ENCODE measurements at regions not wholly inside any gene's neighbourhood (a gene's known extent, or its start where the extent isn't known, plus 50 kb on each side); places are given as distances from the start of the nearest gene placed in this dataset.
"Not testable (repeated sequence)": the region's sequence is repeated elsewhere in the genome, so short reads cannot be mapped to it uniquely, and the experiment has no call there.

DNA sequence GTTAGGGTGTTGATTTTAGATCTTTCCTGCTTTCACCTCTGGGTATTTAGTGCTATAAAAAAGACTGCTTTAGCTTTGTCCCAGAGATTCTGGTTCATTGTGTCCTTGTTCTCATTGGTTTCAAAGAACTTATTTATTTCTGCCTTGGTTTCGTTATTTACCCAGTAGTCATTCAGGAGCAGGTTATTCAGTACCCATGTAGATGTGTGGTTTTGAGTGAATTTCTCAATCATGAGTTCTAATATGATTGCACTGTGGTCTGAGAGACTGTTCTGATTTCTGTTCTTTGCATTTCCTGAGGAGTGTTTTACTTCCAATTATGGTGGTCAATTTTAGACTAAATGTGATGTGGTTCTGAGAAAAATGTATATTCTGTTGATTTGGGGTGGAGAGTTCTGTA, 167.1 kb upstream of the KYNU start:
- no peak for ATAC-seq

DNA sequence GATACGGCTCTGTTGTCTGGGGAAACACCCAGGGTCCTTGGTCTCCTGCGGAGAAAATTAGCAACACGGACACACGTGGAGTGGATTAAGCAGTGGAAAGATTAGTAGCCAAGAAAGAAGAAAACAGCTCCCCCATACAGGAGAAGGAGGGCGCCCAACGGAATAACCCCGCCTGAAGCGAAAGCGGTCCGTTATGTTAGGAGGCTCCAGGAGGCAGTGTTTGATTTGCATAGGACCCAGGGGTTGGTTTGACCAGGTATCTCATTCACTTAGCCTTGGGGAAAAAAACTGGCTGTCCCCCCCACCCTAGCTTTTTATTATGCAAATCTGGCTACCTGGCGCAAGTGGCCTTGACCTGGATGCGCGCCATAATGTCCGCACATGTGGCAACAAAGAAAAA, 170.1 kb upstream of the KYNU start:
- no peak for ATAC-seq

DNA sequence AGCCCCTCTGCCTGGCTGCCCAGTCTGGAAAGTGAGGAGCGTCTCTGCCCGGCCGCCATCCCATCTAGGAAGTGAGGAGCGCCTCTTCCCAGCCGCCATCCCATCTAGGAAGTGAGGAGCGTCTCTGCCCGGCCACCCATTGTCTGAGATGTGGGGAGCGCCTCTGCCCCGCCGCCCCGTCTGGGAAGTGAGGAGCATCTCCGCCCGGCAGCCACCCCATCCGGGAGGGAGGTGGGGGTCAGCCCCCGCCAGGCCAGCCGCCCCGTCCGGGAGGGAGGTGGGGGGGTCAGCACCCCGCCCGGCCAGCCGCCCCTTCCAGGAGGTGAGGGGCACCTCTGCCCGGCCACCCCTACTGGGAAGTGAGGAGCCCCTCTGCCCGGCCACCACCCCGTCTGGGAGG, 175.1 kb upstream of the KYNU start:
- ATAC-seq: not testable (repeated sequence)

DNA sequence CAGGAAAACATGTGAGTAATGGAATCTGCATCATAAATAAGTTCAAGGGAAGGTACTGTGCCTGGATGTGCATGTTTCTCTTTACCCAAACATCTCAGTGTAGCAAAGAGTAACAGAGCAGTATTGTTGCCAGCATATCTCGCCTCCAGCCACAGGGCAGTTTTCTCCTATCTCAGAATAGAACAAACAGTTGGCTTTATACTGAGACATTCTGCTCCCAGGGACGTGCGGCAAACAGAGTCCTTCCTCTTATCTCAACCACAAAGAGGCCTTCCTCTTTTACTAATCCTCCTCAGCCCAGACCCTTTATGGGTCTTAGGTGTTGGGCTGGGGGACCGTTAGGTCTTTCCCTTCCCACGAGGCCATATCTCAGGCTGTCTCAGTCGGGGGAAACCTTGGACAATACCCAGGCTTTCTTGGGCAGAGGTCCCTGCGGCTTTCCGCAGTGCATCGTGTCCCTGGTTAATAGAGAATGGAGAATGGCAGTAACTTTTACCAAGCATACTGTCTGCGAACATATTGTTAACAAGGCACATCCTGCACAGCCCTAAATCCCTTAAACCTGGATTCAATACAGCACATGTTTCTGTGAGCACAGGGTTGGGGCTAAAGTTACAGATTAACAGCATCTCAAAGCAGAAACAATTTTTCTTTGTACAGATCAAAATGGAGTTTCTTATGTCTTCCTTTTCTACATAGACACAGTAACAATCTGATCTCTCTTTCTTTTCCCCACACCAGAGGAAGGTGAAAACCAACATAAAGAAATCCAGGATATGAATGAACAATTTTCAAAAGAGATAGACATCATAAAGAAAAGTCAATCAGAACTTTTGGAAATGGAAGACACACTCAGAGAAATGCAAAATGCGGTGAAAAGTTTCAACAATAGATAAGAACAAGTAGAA, 181.9 kb upstream of the KYNU start:
- not testable (repeated sequence) for ATAC-seq

DNA sequence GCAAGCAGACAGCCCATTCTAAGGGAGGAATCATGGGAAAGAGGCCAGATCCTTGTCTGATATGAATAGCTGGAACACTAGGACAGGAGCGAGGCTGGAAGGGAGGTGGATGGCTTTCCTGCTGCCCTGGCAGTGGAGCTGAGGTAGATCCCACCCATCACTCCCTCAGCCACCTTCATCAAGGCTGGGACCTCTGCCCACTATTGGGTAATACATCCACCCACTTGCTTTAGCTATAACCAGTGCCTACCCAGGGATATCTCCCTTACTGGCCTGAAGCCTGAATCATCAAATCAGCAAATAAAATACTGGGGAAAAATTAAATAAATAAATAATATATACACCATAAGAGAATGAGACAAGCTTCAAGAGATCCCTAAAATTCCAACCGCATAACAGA, 183.2 kb upstream of the KYNU start:
- no peak for ATAC-seq

DNA sequence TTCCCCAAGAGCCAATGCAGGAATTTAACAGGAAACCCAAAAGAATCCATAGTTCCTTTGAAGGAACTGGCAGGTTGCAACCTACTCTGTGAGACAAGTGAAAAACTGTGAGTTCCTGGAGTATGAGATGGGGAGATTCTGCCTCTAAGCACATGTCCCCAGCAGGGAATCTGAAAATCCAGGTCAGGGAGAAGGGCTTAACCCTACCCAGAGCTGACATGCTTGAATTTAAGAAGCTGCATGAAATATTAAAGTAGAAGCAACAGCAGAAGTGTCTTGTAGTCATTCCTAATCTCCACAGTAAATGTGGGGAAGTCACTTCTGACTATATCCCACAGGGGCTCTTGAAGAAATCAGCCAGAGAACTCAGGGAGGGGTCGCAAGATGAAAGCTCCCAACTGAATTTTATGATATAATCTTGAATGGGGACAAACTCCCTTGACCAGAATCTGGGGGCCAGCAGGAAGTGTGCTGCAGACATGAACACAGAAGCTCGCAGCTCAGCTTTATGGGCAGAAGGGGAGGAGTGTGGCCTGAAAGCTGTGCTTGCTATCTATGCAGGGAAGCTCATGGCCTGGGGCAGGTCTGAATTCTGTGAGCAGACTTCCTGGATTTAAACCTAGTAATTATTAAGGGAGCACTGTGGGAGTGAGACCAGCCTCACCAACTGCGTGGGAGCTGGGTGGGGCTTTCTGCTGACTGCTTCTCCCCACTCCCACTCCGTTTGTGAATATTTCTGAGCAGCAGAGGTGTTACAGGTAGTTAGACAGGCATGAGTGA, 184.1 kb upstream of the KYNU start:
- no peak for ATAC-seq

DNA sequence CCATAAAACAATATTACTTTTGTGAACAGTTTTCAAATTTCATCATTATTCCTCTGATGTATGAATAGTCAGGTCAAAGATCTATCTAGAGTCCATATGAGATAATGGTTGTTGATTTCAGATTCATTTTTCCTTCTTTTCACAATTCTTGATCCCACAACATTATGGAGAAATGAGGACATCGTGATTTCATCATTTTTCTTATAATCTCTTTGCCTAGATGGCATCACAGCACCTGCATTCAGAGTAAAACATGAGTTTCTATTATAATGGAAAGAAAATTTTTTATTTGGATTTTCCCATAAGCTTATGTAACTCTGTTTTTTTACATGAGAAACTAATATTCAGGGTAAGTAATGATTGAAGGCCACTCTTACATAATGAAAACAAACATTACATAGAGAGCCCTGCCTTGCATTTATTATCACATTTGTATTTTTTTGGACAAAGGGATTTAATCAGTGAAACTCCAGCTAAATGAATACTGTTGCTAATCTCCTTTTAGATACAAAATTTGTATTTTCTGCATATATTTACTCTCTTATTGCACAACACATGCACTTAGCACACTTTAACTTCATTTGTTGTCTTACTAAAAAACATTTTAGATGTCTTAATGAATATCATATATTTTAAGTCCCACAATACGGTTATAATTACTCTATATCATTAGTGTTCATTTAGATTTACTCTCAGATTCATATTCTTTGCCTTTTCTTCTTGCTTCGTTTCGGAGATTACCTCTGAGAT, 188.4 kb upstream of the KYNU start:
- no peak for ATAC-seq

DNA sequence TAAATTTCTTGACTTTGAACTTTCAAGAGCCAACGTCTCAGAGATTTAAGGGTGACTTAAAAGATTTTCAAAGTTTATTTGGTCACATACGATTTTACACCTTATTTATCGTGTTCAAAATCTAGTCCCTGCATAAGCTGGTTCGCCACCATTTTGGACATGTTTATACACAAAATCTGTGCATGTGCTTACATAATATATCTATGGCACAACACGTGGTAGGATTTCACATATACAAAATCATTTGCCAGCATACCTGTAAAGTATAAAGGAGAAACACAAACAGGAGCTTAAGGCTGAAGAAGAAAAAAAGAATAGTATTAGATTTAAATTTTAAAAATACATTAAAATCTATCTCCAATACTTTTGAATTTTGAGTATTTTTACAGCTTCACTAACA, 190.0 kb upstream of the KYNU start:
- no peak for ATAC-seq

DNA sequence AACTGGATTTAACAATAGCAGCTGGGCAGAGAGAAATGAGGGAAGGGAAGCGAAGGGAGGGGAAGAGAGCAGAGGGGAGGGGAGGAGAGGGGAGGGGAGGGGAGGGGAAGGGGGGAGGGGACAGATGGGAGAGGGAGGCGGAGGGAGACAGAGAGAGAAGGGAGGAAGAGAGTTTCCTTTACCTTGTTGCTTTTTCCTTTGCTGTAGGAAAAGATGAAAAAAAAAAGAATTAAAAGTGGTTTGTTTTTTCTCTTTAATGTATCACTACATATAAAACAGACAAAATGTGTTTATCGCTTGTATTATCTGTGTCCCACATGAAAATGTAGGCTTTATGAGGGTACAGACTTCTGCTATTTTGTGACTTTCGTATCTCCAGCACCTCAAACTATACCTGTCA, 190.4 kb upstream of the KYNU start:
- no peak for ATAC-seq

DNA sequence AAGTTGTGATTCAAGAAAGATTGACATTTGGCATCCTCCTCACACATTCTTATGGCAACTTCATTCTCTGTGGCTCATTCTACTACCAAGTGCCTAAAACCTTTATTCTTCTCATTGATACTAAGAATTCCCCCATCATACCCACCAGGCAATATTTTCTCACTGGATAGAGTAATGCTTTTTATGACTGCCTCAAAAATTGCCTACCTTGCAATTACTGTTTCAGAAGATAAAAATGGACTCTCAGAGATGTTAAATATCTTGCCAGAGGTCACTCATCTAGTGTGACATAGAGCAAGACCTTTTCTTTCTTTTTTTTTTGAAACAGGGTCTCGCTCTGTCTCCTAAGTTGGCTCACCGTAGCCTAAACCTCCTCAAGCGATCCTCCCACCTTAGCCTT, 192.8 kb upstream of the KYNU start:
- no peak for ATAC-seq

DNA sequence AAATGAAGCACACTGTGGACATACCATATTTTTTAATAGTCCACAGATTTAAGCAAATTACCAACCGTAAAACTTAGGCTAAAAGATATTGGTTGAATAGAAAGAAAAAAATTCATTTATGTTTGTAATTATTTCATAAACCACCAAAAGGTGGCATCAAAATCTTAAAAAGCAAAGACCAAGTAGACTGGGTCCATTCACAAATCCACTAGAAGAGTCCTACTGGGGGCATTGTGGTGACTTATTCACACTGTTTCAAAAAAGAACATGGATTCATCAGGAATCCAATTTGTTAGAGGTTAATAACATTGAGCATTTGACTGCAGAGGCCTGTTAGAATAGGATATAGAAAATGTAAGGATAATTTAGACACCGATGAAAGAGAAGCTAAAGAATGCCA, 194.9 kb upstream of the KYNU start:
- ATAC-seq: no peak

DNA sequence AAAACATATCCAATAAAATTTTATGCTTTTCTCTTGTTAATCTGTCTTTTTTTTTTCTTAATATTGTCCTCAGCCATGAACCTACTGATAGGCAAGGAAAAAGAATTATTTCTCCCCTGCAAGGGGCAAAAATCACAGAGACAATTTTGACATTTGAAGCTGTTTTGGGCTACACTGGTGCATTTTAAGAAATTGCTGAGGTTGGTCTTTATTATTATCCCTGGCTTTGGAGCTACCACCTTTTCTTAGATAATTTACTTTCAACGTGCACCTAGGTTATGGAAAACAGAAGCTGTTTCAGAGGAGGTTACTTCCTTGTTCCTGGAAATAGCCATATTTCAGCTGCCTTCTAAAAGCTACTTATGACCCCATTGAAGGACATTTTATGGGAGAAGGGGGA, 195.5 kb upstream of the KYNU start:
- no peak for ATAC-seq

DNA sequence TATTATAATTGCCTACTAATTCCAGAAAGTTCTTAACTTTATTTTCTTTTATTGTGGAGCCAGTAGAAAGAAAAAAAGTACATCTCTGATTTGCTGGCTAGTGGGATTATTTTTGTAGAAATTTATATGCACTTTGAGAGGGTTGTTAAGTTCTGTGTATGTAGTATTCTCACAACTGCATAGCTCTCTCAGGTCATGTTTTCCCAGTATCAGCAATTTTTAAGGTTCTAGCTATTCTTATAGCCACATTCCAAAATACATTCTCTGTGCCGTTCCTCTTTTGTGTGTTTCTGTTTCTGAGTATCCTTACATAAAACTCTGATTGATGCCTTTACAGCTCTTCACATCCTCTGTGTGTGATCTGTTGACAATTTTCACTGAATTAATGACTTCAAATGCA, 199.3 kb upstream of the KYNU start:
- ATAC-seq: no peak

DNA sequence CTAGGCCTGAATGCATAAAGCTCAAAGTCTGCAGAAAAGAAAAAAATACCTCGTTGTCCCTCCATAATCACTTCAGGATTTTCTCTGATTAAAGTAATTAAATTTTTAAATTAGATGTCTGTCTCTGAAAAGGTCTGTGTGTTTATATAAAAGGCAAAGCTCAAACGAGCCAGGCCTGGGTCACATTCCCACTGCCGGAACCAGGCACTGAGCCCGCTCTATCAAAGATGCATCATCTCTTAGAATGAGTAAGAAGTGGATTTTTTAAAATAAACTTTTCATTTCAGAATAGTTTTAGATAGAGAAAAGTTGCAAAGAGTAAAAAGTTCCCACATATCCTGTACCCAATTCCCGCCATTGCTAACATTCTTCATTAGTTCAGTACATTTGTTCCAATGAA, 202.1 kb upstream of the KYNU start:
- ATAC-seq: no peak

DNA sequence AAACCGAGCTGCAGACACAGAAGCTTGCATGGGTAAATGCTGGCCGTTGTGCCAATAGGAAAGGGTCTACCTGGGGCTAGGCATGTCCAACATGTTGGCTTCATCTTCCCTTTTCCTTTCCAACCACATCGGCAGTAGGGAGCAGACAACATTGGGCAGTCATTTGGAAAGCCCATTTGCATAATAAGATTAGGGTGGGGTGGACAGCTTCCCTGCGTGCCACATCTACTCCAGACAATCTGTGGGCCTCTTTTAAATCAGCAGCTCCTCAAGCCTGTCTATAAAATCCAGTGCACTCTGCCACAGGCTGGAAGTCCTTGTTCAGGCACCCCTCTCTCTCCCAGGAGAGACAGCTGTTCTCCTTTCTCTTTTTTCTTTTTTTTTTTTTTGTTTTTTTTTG, 203.6 kb upstream of the KYNU start:
- ATAC-seq: no peak

DNA sequence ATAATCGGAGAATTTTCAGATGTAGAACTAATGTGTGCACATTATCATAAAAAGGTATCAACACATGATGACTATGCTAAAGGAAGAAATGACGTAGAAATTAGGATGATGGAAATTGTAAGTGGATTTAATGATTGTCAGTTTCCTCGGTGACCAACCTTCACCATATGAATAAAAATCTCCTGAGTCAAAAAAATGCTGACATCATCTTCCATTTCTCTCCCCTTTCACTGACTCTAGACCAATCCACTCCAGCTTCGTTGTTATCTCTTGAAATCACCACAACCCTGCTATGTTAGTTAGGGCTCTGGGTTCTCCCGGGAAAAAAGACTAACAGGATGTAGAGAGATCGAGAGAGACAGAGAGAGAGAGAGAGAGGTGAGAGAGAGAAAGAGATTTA, 204.8 kb upstream of the KYNU start:
- no peak for ATAC-seq

DNA sequence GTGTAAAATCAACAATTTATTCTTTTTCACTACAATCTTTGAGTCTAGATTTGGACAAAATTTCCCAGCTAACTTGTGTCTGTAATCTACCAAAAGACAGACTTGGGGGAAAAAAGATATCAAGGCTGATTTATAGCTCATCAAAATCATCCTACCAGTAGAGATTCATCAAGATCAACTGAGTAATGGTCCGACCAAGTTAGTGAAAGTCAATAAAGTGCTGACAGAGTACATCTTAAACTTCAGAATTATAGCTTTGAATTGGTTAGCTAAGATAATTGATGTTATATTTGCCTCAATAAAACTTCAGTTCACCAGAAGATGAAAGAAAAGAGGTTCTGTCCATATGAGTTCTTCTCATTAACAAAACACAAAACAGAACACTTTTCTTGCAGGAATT, 207.1 kb upstream of the KYNU start:
- ATAC-seq: no peak

DNA sequence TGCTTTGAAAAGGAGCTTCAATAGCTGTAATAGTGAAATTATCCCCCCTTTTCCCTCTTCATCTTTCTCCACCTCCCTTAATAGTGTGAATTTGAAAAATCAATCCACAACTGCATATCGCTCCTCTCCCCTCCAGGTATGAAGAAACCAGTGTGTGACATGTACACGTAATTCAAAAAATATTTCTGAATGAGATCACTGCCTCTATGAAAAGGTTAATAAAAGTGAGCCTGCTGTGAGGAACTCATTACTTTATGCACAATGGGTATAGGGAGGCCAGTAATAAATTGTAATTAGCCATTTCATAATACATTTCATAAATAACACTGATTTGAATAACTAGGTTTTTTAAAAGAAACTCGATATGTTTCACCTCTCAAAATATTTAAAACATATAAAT, 209.0 kb upstream of the KYNU start:
- no peak for ATAC-seq

DNA sequence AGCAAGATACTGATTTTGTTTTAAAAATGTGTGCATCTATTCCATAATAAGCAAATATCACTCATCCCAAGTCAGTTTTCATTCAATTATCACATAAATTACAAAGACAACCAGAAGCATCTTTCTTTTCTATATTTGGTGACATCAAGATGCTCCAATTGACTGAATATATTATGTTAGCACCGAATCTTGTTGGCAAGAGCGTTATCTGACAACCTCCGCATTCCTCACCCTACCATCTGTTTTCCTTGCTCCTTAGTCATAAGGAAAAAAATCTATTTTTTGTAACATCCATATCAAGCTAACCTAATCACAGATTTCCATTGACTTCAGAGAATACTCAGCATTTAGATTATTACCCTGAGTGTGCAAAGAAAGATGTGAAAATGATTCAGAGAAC, 212.2 kb upstream of the KYNU start:
- ATAC-seq: no peak

DNA sequence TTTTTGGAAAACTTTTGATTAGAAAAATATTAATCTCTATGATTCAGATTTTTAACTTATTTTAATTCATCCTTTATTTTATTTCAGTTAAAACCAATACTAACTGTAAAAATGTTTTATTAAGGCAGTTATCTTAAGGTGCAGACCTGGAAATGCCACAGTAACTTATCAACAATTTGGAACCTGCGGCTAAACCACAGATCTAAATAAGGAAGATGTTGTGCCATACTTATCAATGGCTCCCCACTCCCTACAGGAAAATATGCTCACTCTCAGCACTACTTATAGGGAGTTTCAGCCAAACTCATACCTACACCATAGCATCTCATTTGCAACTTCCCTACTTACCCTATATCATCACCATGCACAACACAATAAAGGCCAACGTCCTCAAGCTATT, 226.9 kb upstream of the KYNU start:
- ATAC-seq: no peak

DNA sequence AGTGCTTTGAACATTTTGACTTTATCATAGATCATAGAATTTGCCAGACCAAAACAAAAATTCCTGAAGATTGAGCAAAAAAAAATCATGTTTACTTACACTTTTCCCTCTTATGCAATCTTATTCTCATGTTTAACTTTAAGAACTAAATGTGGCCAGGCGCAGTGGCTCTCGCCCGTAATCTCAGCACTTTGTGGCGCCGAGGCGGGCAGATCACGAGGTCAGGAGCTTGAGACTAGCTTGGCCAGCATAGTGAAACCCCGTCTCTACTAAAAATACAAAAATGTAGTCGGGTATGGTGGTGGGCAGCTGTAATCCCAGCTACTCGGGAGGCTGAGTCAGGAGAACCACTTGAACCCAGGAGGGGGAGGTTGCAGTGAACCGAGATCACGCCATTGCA, 227.9 kb upstream of the KYNU start:
- ATAC-seq: no peak

DNA sequence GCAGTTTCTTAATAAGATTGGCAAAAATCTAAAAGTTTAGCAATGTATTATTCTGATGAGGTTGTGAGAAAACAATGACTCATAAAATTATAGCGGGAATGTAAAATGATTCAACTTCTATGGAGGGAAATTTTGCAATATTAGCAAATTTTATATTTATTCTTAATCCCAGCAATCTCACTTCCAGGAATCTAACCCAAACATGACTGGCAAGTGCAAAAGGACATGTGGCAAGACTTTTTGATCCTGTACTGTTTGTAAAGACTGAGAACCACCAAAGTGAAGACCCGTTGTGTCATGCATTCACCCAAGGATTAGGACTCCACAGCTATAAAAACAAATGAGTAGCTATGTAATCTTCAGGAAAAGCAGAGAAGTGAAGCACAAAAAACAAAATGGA, 234.8 kb upstream of the KYNU start:
- no peak for ATAC-seq

DNA sequence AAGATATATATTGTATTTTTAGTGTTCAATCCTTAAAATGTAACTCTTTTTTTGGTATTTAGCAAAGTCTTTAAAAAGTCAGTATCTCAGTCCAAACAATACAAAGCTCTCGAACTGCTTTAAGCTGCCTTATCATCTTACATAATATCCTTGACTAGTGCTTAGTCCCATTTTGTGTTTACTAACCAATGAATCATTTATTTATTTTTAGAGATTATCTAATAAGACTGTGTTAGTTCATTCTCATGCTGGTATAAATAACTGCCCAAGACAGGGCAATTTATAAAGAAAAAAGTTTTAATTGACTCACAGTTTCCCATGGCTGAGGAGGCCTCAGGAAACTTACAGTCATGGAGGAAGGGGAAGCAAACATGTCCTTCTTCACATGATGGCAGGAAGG, 248.3 kb upstream of the KYNU start:
- no peak for ATAC-seq

DNA sequence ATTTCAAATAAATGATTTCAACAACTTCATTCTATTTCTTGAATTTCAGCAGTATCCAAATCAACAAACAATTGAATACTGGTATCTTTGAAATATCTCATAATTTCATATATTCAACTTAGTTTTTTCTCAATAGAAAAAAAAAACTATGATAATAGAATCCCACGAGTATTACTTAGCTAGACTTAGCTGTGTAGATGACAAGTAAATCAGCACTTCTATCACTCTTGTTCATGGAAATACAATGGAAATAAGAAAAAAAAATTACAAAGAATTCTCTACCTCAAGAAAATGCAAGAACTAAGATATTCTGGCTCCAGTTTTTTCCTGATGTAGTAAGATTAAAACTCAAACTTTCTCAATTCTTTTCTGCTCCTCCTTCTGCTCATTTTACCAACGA, 256.2 kb upstream of the KYNU start:
- no peak for ATAC-seq
